T-helper 1 cell treated with Interleukin-12 subunit alpha and Interleukin-12 subunit beta and Interleukin-4 antibody, amounts not matched to agents 30 μg/mL and 1 μg/mL, for 36 hours (primary cell): ENCODE measurements at regions not wholly inside any gene's neighbourhood (a gene's known extent, or its start where the extent isn't known, plus 50 kb on each side); places are given as distances from the start of the nearest gene placed in this dataset.
A peak's percentile ranks its signal among the peaks of the same experiment; 100 is the strongest.
"Not testable (repeated sequence)": the region's sequence is repeated elsewhere in the genome, so short reads cannot be mapped to it uniquely, and the experiment has no call there.

ENCODE experiments used
- H3K27ac Mint-ChIP-seq: one replicate; pipeline ENCODE4 v1.8.0; 2021; ENCODE audit warnings: mild to moderate bottlenecking, mixed read lengths
- H3K27me3 Mint-ChIP-seq: one replicate; pipeline ENCODE4 v1.8.0; 2021; ENCODE audit warnings: low read depth, mixed read lengths
- H3K36me3 Mint-ChIP-seq: one replicate; pipeline ENCODE4 v1.8.0; 2021; ENCODE audit warnings: low read depth, mixed read lengths
- H3K4me1 Mint-ChIP-seq: one replicate; pipeline ENCODE4 v1.8.0; 2021; ENCODE audit warnings: low read depth, mixed read lengths
- H3K4me3 Mint-ChIP-seq: one replicate; pipeline ENCODE4 v1.8.0; 2021; ENCODE audit warnings: mild to moderate bottlenecking, moderate library complexity, mixed read lengths
- H3K9me3 Mint-ChIP-seq: one replicate; pipeline ENCODE4 v1.8.0; 2021; ENCODE audit warnings: mixed read lengths

DNA sequence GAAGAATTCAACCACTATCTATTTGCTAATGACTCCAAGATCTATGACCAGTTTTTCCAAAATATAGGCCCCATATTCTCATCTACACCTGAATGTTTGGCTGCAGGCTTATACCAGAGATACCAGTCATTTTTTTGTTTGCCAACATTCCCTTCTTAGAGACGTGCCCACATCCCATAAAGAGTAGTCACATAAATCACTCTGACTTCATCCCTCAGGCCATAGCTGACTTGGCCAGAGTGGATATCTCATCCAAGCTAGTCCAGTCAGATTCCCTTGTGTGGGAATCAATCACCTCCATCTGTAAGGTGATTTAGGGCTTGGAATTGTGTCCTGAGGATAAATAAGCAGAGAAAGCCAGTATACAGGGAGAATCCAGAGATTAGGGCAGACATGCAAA is 124.3 kb upstream of the SLC24A2 start:
- H3K4me3 Mint-ChIP-seq: no peak overlapping the region
- peaks cover 5% of the 10 kb centered on the region for H3K27me3 Mint-ChIP-seq
- H3K4me1 Mint-ChIP-seq: no peaks in the 10 kb centered on the region
- no peak overlapping the region for H3K27ac Mint-ChIP-seq
- no peaks in the 10 kb centered on the region for H3K9me3 Mint-ChIP-seq
- no peaks in the 10 kb centered on the region for H3K36me3 Mint-ChIP-seq

DNA sequence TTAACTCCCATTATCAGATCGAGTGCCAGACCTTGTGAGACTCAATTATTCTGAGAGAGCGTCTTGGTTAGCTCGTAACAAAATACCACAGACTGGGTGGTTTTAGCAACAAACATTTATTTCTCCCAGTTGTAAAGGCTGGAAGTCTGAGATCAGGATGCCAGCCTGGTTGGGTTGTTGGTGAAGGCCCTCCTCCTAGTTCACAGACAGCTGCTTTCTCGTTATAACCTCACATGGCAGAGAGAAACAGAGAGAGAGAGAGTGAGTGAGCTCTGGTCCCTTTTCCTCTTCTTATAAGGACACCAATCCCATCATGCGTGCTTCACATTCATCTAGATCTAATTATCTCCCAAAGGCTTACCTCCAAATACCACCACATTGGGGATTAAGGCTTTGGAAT is 114.2 kb upstream of the SLC24A2 start:
- H3K9me3 Mint-ChIP-seq: peaks cover 8% of the 10 kb centered on the region
- no peak overlapping the region for H3K4me3 Mint-ChIP-seq
- no peaks in the 10 kb centered on the region for H3K4me1 Mint-ChIP-seq
- no peak overlapping the region for H3K27ac Mint-ChIP-seq
- H3K36me3 Mint-ChIP-seq: no peaks in the 10 kb centered on the region
- peaks cover 9% of the 10 kb centered on the region for H3K27me3 Mint-ChIP-seq

DNA sequence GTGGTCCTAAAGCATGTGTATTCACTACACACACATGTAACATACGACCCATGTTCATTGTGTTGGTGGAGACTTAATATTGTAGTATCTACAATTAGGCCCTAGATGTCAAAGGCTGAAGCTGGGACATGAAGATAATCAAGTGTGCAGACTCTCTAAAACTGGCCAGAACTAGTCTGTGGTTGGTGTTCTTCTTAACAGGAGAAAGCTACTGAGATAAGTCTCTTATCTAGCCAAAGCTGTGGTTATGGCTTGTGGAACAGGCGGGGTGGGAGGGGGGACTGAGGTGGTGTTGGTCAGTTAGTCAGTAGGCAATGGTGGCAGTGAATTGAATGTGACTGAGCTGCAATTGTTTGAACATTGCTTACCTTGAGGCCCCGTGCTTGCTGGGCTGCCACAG is 112.7 kb upstream of the SLC24A2 start:
- peaks cover 8% of the 10 kb centered on the region for H3K9me3 Mint-ChIP-seq
- H3K27me3 Mint-ChIP-seq: peaks cover 3% of the 10 kb centered on the region
- H3K4me3 Mint-ChIP-seq: no peak overlapping the region
- H3K36me3 Mint-ChIP-seq: no peaks in the 10 kb centered on the region
- no peaks in the 10 kb centered on the region for H3K4me1 Mint-ChIP-seq
- no peak overlapping the region for H3K27ac Mint-ChIP-seq

GRCh38 chr9:19896161-19896560 is 107.3 kb upstream of the SLC24A2 start:
- H3K27ac Mint-ChIP-seq: no peak overlapping the region
- H3K4me1 Mint-ChIP-seq: no peaks in the 10 kb centered on the region
- peaks cover 8% of the 10 kb centered on the region for H3K9me3 Mint-ChIP-seq
- H3K36me3 Mint-ChIP-seq: no peaks in the 10 kb centered on the region
- no peak overlapping the region for H3K4me3 Mint-ChIP-seq
- H3K27me3 Mint-ChIP-seq: no peaks in the 10 kb centered on the region

GRCh38 chr9:19895578-19895977 is 106.7 kb upstream of the SLC24A2 start:
- H3K27me3 Mint-ChIP-seq, H3K9me3 Mint-ChIP-seq, H3K4me1 Mint-ChIP-seq, H3K36me3 Mint-ChIP-seq, H3K27ac Mint-ChIP-seq, H3K4me3 Mint-ChIP-seq: not testable (repeated sequence)

DNA sequence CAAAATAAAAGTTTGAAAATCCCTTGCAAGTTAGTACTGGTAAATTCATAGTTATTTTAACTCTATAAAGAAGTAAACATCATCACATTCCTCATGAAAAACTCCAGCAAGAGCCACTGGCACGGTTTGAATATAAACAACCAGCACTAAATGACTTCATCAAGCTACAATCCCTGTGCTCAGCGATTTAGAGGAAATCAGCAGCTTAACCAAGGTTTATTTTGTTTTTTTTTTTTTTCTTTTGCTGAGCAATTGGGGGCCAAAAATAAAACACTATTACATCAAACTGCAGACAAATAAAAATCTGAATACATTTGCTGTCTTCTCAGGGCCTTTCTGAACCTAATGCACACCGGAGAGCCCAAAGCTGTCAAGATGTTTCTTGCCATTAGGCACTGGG is 106.2 kb upstream of the SLC24A2 start:
- Mint-ChIP-seq H3K4me3 (no peak overlapping the region), H3K4me1 (no peaks in the 10 kb centered on the region), H3K27ac (no peak overlapping the region), H3K9me3 (peaks cover 3% of the 10 kb centered on the region), H3K36me3 (no peaks in the 10 kb centered on the region), H3K27me3 (no peaks in the 10 kb centered on the region)

- Mint-ChIP-seq H3K9me3 (no peaks in the 10 kb centered on the region), H3K27me3 (peaks cover 3% of the 10 kb centered on the region), H3K36me3 (peaks cover 2% of the 10 kb centered on the region), H3K4me3 (no peak overlapping the region), H3K27ac (no peak overlapping the region), H3K4me1 (no peaks in the 10 kb centered on the region)
Observed at GRCh38 chr9:19885608-19886007, 96.8 kb upstream of the SLC24A2 start.

DNA sequence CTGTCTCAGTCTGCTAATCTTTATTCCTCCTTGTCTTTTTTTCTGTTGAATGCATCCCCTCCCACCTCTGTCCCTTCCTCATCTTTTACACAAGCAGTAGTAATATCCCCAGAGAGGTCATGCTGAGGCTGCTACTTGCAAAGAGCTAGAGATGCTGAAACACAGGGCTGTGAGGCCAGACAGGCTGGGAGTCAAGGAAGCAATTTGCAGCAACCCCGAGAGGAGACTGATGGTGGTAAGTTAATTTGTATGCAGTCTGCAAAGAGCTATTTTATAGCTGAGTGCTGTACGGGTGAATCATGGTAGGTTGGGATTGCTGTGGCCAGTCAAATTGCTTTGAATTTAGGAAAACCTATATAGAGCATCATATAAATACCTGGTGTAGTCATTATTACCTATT is 90.2 kb upstream of the SLC24A2 start:
- Mint-ChIP-seq H3K27ac (no peak overlapping the region), H3K36me3 (no peaks in the 10 kb centered on the region), H3K27me3 (peaks cover 13% of the 10 kb centered on the region), H3K4me3 (no peak overlapping the region), H3K9me3 (peaks cover 4% of the 10 kb centered on the region), H3K4me1 (no peaks in the 10 kb centered on the region)

- Mint-ChIP-seq H3K27me3 (peaks cover 18% of the 10 kb centered on the region), H3K27ac (no peak overlapping the region), H3K4me3 (no peak overlapping the region), H3K4me1 (peaks cover 2% of the 10 kb centered on the region), H3K9me3 (peaks cover 8% of the 10 kb centered on the region), H3K36me3 (no peaks in the 10 kb centered on the region)
Observed at GRCh38 chr9:19876569-19877316, 87.9 kb upstream of the SLC24A2 start.

GRCh38 chr9:19875291-19875920 is 86.6 kb upstream of the SLC24A2 start:
- Mint-ChIP-seq H3K36me3 (no peaks in the 10 kb centered on the region), H3K27ac (no peak overlapping the region), H3K4me1 (peaks cover 2% of the 10 kb centered on the region), H3K4me3 (no peak overlapping the region), H3K27me3 (peaks cover 18% of the 10 kb centered on the region), H3K9me3 (peaks cover 13% of the 10 kb centered on the region)

DNA sequence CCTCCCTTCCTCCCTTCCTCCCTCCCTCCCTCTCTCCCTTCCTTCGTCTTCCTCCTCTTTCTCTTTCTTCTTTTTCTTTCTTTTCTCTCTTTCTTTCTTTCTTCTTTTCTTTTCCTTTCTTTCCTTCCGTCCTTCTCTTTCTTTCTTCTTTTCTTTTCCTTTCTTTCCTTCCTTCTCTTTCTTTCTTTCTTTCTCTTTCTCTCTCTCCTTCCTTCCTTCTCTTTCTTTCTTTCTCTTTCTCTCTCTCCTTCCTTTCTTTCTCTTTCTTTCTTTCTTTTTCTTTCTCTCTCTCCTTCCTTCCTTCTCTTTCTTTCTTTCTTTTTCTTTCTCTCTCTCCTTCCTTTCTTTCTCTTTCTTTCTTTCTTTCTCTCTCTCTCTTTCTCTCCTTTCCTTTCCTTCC is 84.4 kb upstream of the SLC24A2 start:
- H3K36me3 Mint-ChIP-seq, H3K4me3 Mint-ChIP-seq, H3K4me1 Mint-ChIP-seq: not testable (repeated sequence)
- Mint-ChIP-seq H3K27ac (peak overlapping the region; percentile 18), H3K9me3 (peaks cover 13% of the 10 kb centered on the region), H3K27me3 (peaks cover 11% of the 10 kb centered on the region)

- Mint-ChIP-seq H3K36me3 (no peaks in the 10 kb centered on the region), H3K27ac (no peak overlapping the region), H3K27me3 (peaks cover 8% of the 10 kb centered on the region), H3K4me1 (peaks cover 2% of the 10 kb centered on the region), H3K9me3 (peaks cover 13% of the 10 kb centered on the region), H3K4me3 (no peak overlapping the region)
Observed at GRCh38 chr9:19870988-19871387, 82.2 kb upstream of the SLC24A2 start.

DNA sequence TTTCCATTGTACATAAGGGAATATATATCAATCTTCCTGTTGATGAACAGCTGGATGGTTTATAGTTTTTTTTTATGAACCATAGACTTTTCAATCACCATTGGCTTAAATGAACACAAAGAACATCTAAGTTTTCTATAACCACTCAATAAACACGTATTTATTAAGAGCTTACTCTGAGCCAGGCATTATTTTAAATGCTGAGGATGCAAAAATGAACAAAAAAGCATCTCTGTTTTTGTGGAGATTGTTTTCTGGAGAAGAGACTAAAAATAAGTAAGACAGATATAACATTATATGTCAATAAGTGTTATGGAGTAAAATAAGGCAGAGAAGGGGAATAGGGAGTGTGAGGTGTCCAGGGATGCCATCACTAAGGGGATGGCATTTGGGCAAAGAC is 52.1 kb upstream of the SLC24A2 start:
- no peak overlapping the region for H3K4me3 Mint-ChIP-seq
- H3K27me3 Mint-ChIP-seq: peaks cover 7% of the 10 kb centered on the region
- H3K27ac Mint-ChIP-seq: no peak overlapping the region
- no peaks in the 10 kb centered on the region for H3K9me3 Mint-ChIP-seq
- no peaks in the 10 kb centered on the region for H3K4me1 Mint-ChIP-seq
- H3K36me3 Mint-ChIP-seq: no peaks in the 10 kb centered on the region
